AG04450 (cell line): ENCODE measurements at regions not wholly inside any gene's neighbourhood (a gene's known extent, or its start where the extent isn't known, plus 50 kb on each side); places are given as distances from the start of the nearest gene placed in this dataset.

Source experiments
- CTCF ChIA-PET: fragments of 300-600, 350-600 bp; formaldehyde crosslinking; extraction: SDS; loops from one replicate; lab custom pipeline; 2022; ENCODE audit warnings: antibody characterized with exemption, inconsistent platforms; lab: Charles Lee
- POLR2A ChIA-PET: fragments of 350-600 bp; formaldehyde crosslinking; extraction: SDS; loops from one replicate; lab custom pipeline; 2021; ENCODE audit warnings: antibody characterized with exemption, inconsistent platforms; lab: Yijun Ruan, JAX
- DNase-seq: peaks from one replicate; pipeline ENCODE4 v3.0.0-alpha.2; 2011; ENCODE audit warnings: low read depth, low spot score
- H3K27ac ChIP-seq: one replicate; pipeline ENCODE4 v1.5.1; 2012; ENCODE audit warnings: low read depth, low read length, control low read depth
- H3K27me3 ChIP-seq: one replicate; pipeline ENCODE4 v1.6.0; 2012; ENCODE audit warnings: low read length; ENCODE audit not compliant: control insufficient read depth, insufficient read depth
- H3K4me3 ChIP-seq: 2 replicates; pipeline ENCODE4 v1.5.1; 2011; ENCODE audit warnings: mild to moderate bottlenecking, low read depth, low read length, control low read depth
- H3K9me3 ChIP-seq: 2 replicates; pipeline ENCODE4 v1.5.1; 2012; ENCODE audit warnings: low read length; ENCODE audit not compliant: control insufficient read depth, insufficient read depth
- TF ChIP-seq, protein P1 (sequence below): IDR thresholded peaks from 2 replicates; pipeline ENCODE4 v1.5.1; 2011; ENCODE audit warnings: low read depth, low read length, control low read depth, inconsistent platforms

DNA sequence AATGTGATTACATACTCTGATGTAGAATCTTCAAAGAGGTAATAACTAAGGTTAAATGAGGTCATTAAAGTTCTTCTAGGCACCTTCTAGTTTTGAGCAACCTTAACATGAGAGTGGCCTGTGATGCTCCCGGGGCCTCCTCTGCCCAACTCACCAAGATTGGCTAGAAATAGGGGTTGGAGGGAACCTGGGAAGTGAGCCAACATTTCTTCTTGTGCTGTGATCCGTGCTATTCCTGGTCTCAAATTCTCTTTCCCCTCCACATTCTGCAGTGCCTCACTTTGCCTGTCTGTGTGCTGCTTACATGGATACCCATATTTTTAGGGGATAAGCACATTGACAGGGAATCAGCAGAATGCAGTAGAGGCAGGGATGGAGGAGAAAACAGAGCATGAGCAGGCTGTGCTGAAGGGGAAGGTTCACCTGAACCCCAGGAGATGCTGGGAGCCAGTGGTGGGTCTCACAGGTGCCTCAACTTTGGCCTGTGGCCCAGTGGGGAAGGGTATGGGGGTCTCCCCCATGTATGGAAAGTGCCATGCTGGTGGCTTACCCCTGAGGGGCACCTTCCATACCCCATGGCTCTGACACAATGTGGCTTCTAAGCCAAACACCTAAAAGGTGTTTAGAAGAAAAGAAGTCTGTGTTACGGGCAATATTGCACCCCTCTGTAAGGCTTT lies 164.7 kb upstream of the CHD6 start:
- no peak for DNase-seq
- no peaks in the 10 kb centered on the region; the same call in 1 of the 2 replicates for H3K9me3 ChIP-seq
- TF ChIP-seq, protein P1, sequence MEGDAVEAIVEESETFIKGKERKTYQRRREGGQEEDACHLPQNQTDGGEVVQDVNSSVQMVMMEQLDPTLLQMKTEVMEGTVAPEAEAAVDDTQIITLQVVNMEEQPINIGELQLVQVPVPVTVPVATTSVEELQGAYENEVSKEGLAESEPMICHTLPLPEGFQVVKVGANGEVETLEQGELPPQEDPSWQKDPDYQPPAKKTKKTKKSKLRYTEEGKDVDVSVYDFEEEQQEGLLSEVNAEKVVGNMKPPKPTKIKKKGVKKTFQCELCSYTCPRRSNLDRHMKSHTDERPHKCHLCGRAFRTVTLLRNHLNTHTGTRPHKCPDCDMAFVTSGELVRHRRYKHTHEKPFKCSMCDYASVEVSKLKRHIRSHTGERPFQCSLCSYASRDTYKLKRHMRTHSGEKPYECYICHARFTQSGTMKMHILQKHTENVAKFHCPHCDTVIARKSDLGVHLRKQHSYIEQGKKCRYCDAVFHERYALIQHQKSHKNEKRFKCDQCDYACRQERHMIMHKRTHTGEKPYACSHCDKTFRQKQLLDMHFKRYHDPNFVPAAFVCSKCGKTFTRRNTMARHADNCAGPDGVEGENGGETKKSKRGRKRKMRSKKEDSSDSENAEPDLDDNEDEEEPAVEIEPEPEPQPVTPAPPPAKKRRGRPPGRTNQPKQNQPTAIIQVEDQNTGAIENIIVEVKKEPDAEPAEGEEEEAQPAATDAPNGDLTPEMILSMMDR = no peak
- no peak overlapping the region for H3K4me3 ChIP-seq
- H3K27ac ChIP-seq = no peak overlapping the region
- CTCF ChIA-PET = no interaction called here
- no peaks in the 10 kb centered on the region for H3K27me3 ChIP-seq
- POLR2A ChIA-PET = no interaction called here

DNA sequence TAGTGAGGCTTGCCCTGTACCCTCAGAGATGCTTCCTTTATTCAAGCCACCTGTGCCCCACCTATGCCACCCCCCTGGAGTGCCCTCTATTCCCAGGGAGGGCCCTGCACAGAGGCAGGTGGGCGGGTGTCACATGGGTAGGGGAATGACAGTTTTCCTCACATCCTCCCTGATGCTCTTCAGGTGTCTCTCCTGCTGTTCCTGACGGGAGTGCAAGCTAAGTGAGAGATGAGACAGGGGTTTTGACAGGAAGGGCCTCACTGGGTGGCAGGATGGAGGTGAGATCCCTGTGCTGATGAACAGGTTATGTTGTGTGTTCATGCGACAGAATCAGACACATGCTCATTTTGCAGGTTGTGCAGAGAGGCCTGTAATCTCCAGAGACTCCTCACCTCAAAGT lies 164.1 kb upstream of the CHD6 start:
- no peak overlapping the region for H3K4me3 ChIP-seq
- POLR2A ChIA-PET = no interaction called here
- CTCF ChIA-PET = no interaction called here
- DNase-seq = no peak
- no peaks in the 10 kb centered on the region; the same call in 1 of the 2 replicates for H3K9me3 ChIP-seq
- no peak overlapping the region for H3K27ac ChIP-seq
- TF ChIP-seq, protein P1 = no peak
- H3K27me3 ChIP-seq = no peaks in the 10 kb centered on the region

DNA sequence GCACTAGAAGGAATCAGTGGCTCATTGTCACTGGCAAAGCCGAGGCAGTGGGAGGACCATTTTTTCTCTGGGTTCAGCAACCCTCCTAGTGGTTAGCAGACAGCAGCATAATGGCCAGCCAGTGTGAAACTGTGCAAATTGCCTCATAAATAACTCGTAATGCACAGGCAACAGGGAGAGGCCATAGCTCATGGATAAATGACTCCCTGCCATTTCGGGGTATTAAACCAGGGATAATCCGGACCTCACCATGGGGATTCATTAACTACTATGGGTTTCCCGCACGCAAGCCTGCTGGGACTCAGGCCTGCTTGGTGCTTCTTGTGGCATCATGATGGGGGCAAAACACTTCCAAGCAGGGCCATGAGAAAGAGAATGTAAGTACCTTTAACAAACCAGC lies 158.2 kb upstream of the CHD6 start:
- Histone ChIP-seq H3K4me3 (no peak overlapping the region), H3K27me3 (peaks cover 2% of the 10 kb centered on the region), H3K9me3 (no peaks in the 10 kb centered on the region; the same call in 1 of the 2 replicates), H3K27ac (no peak overlapping the region)
- POLR2A ChIA-PET = no interaction called here
- DNase-seq = no peak
- CTCF ChIA-PET = interaction anchor here (1.0 to 2.0 kb wide), 2 partner anchors 38 to 79 kb away, joined by 4 read pairs; no protein-coding TSS in a partner anchor
- TF ChIP-seq, protein P1 = no peak

DNA sequence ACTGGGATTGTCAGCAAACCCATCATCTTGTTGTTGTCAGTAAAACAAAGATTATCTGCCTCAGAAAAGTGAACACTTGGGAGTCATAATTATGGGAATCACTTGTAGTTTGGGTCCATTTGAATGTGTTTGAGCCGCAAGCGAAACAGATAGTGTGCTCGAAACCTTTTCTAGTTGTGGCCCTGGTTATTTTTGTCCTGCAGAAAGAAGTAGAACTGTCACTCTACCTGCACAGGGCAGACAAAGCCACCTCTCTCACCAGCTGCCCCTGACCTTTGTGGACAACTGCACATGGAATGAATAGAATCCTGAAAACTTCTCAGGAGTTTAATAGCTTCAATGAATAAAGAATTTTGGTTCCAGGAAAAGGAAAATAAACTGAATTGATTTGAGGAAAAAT lies 156.1 kb upstream of the CHD6 start:
- ChIA-PET POLR2A (no interaction called here), CTCF (interaction anchor here (2.0 kb wide), 1 partner anchor 36 kb away, joined by 4 read pairs; no protein-coding TSS in a partner anchor)
- no peaks in the 10 kb centered on the region; the same call in 1 of the 2 replicates for H3K9me3 ChIP-seq
- TF ChIP-seq, protein P1 = no peak
- no peak for DNase-seq
- peaks cover 2% of the 10 kb centered on the region for H3K27me3 ChIP-seq
- H3K4me3 ChIP-seq = no peak overlapping the region
- H3K27ac ChIP-seq = no peak overlapping the region

DNA sequence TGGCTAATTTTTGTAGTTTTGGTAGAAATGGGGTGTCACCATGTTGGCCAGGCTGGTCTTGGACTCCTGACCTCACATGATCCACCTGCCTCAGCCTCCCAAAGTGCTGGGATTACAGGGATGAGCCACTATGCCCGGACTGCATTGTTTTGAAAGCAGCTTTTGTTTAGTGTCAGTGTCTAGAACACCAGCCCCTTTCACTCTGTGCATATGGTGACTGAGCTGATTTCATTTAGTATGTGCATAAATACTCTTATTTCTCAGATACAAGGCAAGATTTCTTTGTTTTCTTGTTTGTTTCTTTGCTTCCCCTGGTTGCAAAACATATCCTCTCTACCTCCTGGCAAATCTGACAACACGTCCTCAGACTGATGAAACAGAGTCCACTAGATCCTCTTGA lies 152.8 kb upstream of the CHD6 start:
- POLR2A ChIA-PET = no interaction called here

More for the DNA sequence above, 152.8 kb upstream of the CHD6 start:
- Histone ChIP-seq H3K27ac (no peak overlapping the region), H3K9me3 (no peaks in the 10 kb centered on the region), H3K27me3 (peaks cover 2% of the 10 kb centered on the region), H3K4me3 (no peak overlapping the region)
- CTCF ChIA-PET = no interaction called here
- TF ChIP-seq, protein P1 = no peak
- DNase-seq = no peak
